ENCODE measurements at regions not wholly inside any gene's neighbourhood (a gene's known extent, or its start where the extent isn't known, plus 50 kb on each side); places are given as distances from the start of the nearest gene placed in this dataset.

- TF ChIP-seq CTCF (IDR thresholded peaks at IDR 0.05) (no peak), POLR2A (IDR thresholded peaks at IDR 0.05) (no peak), POLR2AphosphoS5 (IDR thresholded peaks at IDR 0.05) (no peak), EP300 (IDR thresholded peaks at IDR 0.05; ENCODE audit: low read depth) (no peak)
Measured at GRCh38 chr2:19295998-19296502, 62.4 kb downstream of the OSR1 start.
